HG03342 (cell line): ENCODE measurements at regions not wholly inside any gene's neighbourhood (a gene's known extent, or its start where the extent isn't known, plus 50 kb on each side); places are given as distances from the start of the nearest gene placed in this dataset.
A peak's percentile ranks its signal among the peaks of the same experiment; 100 is the strongest.

Experiments
- ATAC-seq: cut with Tn5 transposase; IDR thresholded peaks from one replicate; pipeline ENCODE4 v1.9.1; 2021; ENCODE audit warnings: mild to moderate bottlenecking, moderate library complexity; ENCODE audit not compliant: unreplicated experiment

DNA sequence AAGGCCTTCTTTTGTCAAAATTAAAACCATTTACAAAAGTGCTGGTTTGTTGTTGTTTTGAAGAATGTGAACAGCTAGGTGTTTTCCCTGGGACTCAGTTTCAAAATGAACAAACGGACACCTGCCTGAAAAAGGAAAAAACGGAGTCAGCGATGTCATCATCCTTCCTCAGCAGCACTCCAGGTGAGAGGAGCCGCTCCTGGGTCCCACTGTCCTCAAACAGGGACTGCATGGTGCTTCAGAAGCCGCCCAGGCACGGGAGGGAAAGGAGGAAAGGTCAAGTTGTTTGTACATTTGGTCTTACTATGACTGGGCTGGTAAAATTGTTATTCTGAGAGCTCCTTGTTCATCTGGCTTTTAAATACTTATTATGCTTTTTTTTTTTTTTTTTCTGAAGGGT lies 69.0 kb upstream of the ZSWIM6 start:
- no peak for ATAC-seq

DNA sequence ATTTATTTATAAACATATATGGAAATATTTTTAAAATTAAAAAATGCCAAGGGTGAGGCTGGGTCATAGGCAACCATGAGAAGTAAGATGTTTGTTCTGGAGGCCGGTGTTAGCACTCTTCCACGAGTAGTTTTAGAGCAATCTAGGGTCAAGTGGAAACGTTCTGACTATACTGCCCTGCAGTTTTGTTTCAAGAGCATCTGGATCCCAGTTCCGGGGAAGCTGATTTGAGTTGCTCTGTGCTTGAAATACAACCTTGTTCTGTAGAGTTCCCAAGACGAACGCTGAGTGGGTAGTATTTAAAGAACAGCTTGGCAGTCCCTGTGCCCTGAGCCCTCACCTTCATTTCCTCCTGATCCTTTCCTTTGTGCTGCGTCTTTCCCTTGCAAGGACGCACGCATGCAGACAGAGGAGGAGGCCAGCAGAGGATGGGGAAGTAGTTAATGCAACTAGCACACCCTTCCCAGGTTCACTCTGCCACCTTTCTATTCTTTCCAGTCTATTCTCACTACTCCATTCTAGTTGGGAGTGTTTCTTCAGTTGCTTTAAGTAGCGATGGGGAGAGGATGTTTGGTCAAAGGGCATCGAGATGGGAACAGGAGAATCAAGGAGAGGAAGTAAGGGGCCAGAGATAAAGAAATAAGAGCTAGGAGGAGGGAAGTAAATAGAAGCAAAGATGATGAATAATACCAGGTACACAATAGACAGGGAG lies 68.3 kb upstream of the ZSWIM6 start:
- no peak for ATAC-seq

DNA sequence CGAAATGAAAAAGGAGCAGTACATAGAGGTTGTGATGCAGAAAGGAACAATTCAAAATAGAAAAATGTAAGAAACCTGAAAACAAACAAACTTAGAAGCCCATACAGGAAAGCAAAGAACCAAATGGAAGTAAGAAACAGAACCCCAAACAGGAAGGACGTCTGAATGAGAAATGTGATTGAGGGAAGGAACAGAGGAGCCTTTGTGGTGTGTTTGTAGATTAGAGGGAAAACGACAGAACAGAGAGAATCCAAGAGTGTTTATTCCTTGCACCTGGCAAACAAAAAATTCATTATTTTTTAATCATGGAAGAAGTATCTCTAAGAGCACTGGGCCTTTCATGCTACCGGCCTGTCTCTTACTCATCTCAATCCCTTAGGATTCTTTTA lies 67.8 kb upstream of the ZSWIM6 start:
- no peak for ATAC-seq

DNA sequence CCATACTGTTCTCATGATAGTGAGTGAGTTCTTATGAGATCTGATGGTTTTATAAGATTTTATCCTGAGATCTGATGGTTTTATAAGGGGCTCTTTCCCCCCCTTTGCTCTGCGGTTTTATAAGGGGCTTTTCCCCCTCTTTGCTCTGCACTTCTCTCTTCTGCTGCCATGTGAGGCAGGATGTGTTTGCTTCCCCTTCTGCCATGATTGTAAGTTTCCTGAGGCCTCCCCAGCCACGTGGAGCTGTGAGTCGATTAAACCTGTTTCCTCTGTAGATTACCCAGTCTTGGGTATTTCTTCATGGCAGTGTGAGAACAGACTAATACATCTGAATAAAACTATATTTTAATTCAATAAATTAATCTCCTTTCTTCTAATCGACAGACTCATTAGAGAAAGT lies 64.9 kb upstream of the ZSWIM6 start:
- no peak for ATAC-seq

DNA sequence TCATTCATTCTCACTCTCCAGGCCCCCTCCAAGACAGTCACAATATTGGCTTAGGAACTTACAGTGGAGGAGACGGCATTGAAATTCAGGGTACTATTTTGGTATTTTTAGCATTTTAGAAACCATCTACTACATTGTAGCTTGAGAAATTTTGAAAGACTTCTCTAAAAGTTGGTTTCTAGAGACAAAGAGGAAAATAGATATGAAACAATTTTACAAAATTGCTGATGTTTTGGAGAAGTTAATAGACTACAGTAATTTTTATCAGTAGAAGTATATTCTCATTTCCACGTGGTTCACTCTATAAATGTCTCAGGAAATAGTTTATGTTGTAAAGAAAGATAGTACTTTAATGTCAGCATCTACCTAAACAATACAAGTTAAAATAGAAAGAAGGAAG lies 63.2 kb upstream of the ZSWIM6 start:
- ATAC-seq: no peak

DNA sequence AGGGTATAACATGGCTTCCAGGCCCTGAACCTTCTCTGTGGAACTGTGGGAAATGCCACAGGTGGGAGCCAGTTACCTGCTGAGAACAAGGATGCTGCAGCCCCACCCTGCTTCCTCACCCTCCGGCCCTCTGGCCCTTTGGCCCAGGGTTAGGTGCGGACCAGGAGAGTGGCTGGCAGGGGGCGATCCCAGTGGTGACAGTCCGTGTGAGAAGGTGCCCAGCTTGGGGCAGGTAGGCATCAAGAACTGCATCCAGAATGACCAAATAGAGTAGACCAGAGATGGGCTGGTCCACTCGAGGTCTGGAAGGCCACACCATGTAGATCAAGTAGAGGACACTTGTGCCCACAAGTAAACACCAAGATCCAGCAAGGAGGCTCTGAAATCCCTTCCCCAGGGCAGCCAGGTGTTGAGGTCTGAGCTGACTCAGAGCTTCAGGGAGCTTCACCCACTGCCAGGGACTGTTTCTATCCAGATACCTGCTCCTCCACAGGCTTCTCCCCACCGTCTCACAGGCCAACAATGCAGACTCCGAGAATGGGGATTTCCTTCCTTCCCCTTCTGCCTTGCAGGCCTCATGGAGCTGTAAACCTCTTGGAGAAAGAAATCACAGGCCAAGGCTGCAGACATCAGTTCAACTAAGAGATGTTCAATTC lies 61.4 kb upstream of the ZSWIM6 start:
- ATAC-seq: no peak

DNA sequence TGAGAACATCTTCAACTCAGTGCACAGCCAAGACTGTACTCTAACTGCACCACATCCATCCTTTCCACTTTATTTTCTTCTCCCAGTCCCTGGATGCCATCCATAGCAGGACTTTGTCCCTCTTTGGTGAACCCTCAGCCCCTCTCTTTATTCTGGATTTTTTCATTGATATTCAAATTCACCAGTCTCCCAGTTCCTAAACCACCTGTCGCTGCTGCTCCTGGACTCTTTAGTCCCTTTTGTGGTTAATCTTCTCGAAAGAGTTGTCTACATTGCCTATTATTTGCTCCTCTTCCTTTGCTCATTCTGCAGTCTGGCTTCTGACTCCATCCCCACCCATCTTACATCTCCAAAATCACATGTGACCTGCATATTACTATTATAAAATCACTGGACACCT lies 59.4 kb upstream of the ZSWIM6 start:
- no peak for ATAC-seq

DNA sequence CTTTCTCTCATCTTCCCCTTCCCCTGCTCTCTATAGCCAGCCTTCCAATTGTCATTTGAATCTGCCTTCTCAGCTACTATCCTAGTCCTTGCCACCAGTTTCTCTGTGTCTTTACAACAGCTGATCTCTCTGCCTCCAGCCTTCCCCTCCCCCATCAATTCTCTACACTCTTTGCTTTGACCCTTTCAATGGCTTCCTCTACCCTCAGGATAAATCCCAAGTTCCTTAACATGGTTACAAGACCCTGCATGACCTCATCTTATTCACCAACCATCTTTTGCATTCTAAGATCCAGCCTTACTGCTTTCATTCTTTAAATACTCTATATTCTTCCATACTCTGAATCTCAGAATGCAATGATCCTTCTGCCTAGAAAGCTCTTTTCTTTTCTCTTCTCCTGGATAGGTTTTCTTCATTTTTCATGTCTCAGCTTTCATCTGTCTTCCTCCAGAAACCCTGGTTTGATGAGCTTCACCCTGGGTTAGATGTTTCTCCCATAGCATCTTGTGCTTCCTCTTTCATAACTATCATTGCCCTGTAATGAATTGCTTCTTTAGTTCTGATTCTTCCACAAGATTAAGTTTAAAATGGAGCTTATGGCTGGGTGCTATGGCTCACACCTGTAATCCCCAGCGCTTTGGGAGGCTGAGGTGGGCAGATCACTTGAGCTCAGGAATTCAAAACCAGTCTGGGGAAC lies 58.6 kb upstream of the ZSWIM6 start:
- no peak for ATAC-seq

DNA sequence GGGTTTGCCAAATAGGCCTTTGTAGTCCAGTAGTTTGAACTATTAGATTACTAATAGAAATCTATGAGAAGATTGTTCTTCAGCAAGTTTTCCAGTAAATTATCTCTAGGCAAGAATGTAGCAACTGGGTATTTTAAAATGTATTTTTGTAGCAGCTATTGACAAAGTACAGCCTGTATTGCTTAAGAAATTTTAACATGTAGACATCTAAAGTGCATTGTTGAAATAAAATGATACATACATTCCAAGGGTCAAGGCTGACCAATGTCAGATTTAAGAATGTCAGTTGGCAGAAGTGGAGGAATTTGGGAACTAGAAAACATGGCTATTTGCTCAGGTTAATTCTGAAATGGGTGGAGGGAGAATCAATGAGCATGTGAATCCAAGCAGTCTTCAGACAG lies 57.5 kb upstream of the ZSWIM6 start:
- ATAC-seq: no peak

DNA sequence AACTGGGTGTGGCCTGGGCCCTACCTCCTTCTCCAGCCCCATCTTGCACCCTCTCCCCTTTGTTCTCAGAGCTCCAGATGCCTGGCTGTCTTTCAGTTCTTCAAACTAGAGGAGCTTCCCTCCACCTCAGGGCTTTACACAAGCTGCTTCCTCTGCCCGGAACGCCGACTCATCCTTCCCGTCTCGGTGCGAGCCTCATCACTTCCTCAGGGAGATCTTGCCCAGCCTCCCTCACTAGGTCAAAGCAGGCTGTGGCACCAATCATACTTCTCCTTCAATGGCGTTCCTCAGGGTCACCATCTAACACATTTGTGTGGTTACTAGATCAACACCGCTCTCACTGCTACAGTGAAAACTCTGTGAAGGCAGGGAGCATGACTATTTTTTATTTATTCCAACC lies 56.2 kb upstream of the ZSWIM6 start:
- no peak for ATAC-seq

DNA sequence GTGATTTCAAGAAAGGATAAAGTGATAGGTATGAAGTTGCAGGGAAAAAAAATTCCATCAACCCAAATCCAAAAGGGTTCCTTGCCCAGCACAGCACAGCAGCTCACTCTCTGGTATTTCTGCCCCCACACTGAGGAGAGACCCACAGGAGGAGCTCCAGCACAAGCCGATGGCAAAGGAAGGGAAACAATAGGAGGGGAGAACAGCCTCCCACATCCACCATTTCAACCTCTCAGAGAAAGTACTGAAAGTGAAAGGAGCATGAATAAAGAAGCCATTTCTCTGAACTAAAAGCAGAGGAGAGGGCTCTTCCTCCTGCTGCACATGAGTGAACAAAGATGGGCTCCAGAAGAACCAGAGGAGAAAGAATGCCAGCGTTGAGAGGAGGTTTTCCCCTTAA lies 54.9 kb upstream of the ZSWIM6 start:
- peak; percentile 35 for ATAC-seq

DNA sequence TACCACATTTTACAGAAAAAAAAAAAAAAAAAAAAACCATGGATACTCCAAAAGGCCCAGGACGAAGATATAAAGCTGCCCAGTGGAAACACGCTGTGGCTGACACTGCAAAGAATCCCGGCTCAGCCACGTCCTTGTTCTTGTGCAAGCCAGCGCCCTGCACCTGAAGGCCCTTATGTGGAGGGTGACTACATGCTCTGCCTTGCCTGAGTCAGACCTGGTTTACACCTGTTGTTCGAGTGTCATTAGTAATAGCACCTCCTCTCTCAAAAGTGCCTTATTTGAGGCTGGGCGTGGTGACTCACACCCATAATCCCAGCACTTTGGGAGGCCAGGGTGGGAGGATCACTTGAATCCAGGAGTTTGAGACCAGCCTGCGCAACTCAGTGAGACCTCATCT lies 54.3 kb upstream of the ZSWIM6 start:
- no peak for ATAC-seq

DNA sequence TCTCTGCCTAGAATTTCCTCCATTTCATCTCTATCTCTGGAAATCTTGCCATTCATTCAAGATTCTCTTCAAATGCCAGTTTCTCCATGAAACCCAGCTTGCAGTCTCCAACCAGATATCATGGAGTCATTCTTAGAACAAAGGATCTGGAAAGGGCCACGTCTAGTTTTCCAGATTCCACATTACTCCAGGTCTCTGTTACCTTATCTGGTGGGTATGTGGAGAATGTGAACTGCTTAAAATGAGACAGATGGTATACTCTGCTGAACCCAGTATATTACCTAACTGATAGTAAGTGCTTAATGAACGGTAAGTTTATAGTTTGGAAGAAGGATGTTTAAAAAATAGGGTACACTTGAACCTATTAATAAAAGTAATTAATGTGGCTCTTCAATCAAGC lies 52.3 kb upstream of the ZSWIM6 start:
- ATAC-seq: no peak

DNA sequence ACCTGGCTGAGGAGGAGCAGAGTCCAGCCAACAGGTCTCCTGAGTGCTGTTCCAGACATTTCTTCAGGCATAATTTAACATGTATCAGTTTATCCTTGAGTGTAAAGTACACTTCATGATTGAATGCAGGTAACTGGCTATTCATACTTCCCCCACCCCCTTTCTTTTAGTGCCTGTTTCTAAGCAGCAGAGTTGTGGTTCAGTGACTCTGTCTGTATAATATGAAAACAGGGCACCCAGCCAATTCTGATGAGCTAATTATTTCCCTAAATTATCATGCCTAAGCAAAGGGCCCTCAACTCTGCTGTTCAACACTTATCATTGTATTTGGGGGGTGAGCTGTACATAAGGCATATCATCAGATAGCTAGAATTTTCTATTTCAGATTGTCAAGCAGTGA lies 51.9 kb upstream of the ZSWIM6 start:
- peak; percentile 40 for ATAC-seq

DNA sequence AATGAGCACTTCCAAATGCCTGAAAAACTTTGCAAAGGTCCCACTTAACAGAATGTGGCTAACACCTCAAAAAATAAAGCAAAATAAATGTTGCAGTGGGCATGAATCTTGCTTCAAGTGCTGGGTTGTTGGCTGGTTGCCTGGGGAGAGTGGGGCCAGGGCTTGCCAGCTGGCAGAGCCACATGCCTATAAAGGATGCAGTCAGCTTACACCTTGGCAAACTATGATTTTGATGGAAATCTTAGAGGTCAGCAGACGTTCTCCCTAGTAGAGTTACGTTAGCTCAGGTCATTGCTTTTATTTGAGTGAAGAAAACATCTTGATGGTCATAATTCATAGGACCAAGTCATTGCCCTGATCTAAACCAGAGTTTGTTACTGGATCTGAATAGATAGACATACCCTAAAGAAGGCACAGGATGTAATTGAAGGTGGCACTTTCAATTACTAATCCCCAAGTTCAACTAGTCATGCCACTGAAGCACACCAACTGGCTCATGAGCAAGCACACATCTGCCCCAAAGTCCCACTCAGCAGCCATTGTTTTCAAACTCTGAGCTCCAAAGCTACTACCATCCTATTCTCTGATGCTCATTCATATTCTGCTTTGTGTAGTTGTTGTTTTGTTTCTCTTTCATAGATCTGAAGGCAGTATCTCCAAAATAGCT lies 51.2 kb upstream of the ZSWIM6 start:
- no peak for ATAC-seq

DNA sequence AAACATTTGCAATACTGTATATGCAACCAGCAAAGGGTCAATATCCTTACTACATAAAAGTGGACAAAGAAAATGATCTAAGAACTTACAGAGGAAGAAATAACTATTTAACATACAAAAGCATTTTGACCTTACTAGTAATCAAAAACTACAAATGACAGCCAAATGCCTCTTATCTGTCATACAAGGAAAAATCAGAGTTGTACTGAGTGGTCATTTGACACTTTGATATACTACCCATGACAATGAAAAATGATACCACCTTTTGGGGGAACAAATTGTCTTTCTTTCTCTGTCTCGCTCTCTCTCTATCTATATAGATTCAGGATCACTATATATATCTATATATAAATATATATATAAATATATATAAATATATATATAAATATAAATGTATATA lies 50.4 kb upstream of the ZSWIM6 start:
- no peak for ATAC-seq
